A204.1 (cell line): ENCODE measurements at regions not wholly inside any gene's neighbourhood (a gene's known extent, or its start where the extent isn't known, plus 50 kb on each side); places are given as distances from the start of the nearest gene placed in this dataset.

Source experiments
- FAIRE-seq: peaks from 2 replicates; lab custom pipeline; 2012; peaks lifted over from hg19 to GRCh38; lab: Jason Lieb, UNC

GRCh38 chr15:93308026-93308690 is 219.1 kb upstream of the RGMA start:
- no peak for FAIRE-seq

- FAIRE-seq = no peak
Measured at GRCh38 chr15:93307513-93307912, 218.5 kb upstream of the RGMA start.

- no peak for FAIRE-seq
Measured at GRCh38 chr15:93305306-93305705, 216.3 kb upstream of the RGMA start.

GRCh38 chr15:93302080-93302765 is 213.2 kb upstream of the RGMA start:
- no peak for FAIRE-seq

GRCh38 chr15:93300796-93301195 is 211.8 kb upstream of the RGMA start:
- no peak for FAIRE-seq

GRCh38 chr15:93299675-93300074 is 210.7 kb upstream of the RGMA start:
- FAIRE-seq = no peak

- FAIRE-seq = no peak
Measured at GRCh38 chr15:93298901-93299300, 209.9 kb upstream of the RGMA start.

GRCh38 chr15:93296759-93297500 is 207.9 kb upstream of the RGMA start:
- FAIRE-seq = no peak

- no peak for FAIRE-seq
Measured at GRCh38 chr15:93294896-93295295, 205.9 kb upstream of the RGMA start.

- FAIRE-seq = no peak
Measured at GRCh38 chr15:93294066-93294465, 205.1 kb upstream of the RGMA start.

GRCh38 chr15:93291380-93291779 is 202.4 kb upstream of the RGMA start:
- FAIRE-seq = no peak

GRCh38 chr15:93290618-93290946 is 201.6 kb upstream of the RGMA start:
- FAIRE-seq = no peak

- FAIRE-seq = no peak
Measured at GRCh38 chr15:93289941-93290617, 201.1 kb upstream of the RGMA start.

- FAIRE-seq = no peak
Measured at GRCh38 chr15:93288728-93289294, 199.8 kb upstream of the RGMA start.

GRCh38 chr15:93286446-93286845 is 197.4 kb upstream of the RGMA start:
- FAIRE-seq = no peak

GRCh38 chr15:93283854-93284253 is 194.8 kb upstream of the RGMA start:
- FAIRE-seq = no peak

GRCh38 chr15:93282808-93283207 is 193.8 kb upstream of the RGMA start:
- FAIRE-seq = no peak

GRCh38 chr15:93278783-93279182 is 189.8 kb upstream of the RGMA start:
- no peak for FAIRE-seq

GRCh38 chr15:93278006-93278405 is 189.0 kb upstream of the RGMA start:
- no peak for FAIRE-seq

- FAIRE-seq = no peak
Measured at GRCh38 chr15:93274257-93274656, 185.2 kb upstream of the RGMA start.

GRCh38 chr15:93271871-93272270 is 182.9 kb upstream of the RGMA start:
- FAIRE-seq = no peak

- FAIRE-seq = no peak
Measured at GRCh38 chr15:93270937-93271467, 182.0 kb upstream of the RGMA start.
